ENCODE measurements at regions not wholly inside any gene's neighbourhood (a gene's known extent, or its start where the extent isn't known, plus 50 kb on each side); places are given as distances from the start of the nearest gene placed in this dataset.
A peak's percentile ranks its signal among the peaks of the same experiment; 100 is the strongest.
"Not testable (repeated sequence)": the region's sequence is repeated elsewhere in the genome, so short reads cannot be mapped to it uniquely, and the experiment has no call there.

- DNase-seq (ENCODE audit: low read depth) (no peak), FAIRE-seq (peak; percentile 7)
- Histone ChIP-seq H3K4me3 (ENCODE audit: low read depth, low read length) (no peak overlapping the region), H3K36me3 (ENCODE audit: control insufficient read depth, insufficient read depth, low read length) (no peaks in the 10 kb centered on the region), H3K27me3 (ENCODE audit: control insufficient read depth, insufficient read depth, low read length) (no peaks in the 10 kb centered on the region)
- no peak for TF ChIP-seq CTCF (IDR thresholded peaks at IDR 0.05; ENCODE audit: insufficient read depth, low read length, severe bottlenecking)
These were observed 58.3 kb upstream of the MOCS2 start for GRCh38 chr5:53167836-53168235.

- H3K4me3 ChIP-seq (ENCODE audit: low read depth, low read length) = no peak overlapping the region
- H3K27me3 ChIP-seq (ENCODE audit: control insufficient read depth, insufficient read depth, low read length) = no peaks in the 10 kb centered on the region
- no peak for TF ChIP-seq CTCF (IDR thresholded peaks at IDR 0.05; ENCODE audit: insufficient read depth, low read length, severe bottlenecking)
- H3K36me3 ChIP-seq (ENCODE audit: control insufficient read depth, insufficient read depth, low read length) = no peaks in the 10 kb centered on the region
- no peak for FAIRE-seq
- DNase-seq (ENCODE audit: low read depth) = no peak
These were observed 60.4 kb upstream of the MOCS2 start for GRCh38 chr5:53169933-53170332.

- peak; percentile 53 for TF ChIP-seq CTCF (IDR thresholded peaks at IDR 0.05; ENCODE audit: insufficient read depth, low read length, severe bottlenecking)
- Histone ChIP-seq H3K36me3 (ENCODE audit: control insufficient read depth, insufficient read depth, low read length) (no peaks in the 10 kb centered on the region), H3K27me3 (ENCODE audit: control insufficient read depth, insufficient read depth, low read length) (no peaks in the 10 kb centered on the region), H3K4me3 (ENCODE audit: low read depth, low read length) (no peak overlapping the region)
- no peak for FAIRE-seq
- DNase-seq (ENCODE audit: low read depth) = peak; percentile 61
These were observed 61.3 kb upstream of the MOCS2 start for GRCh38 chr5:53170746-53171349.

GRCh38 chr5:53172073-53172472 lies 62.5 kb upstream of the MOCS2 start:
- H3K27me3 ChIP-seq (ENCODE audit: control insufficient read depth, insufficient read depth, low read length); H3K36me3 ChIP-seq (ENCODE audit: control insufficient read depth, insufficient read depth, low read length); H3K4me3 ChIP-seq (ENCODE audit: low read depth, low read length); FAIRE-seq; DNase-seq (ENCODE audit: low read depth): not testable (repeated sequence)

- Histone ChIP-seq H3K4me3 (ENCODE audit: low read depth, low read length) (no peak overlapping the region), H3K27me3 (ENCODE audit: control insufficient read depth, insufficient read depth, low read length) (no peaks in the 10 kb centered on the region), H3K36me3 (ENCODE audit: control insufficient read depth, insufficient read depth, low read length) (no peaks in the 10 kb centered on the region)
- FAIRE-seq (no peak), DNase-seq (ENCODE audit: low read depth) (no peak)
- no peak for TF ChIP-seq CTCF (IDR thresholded peaks at IDR 0.05; ENCODE audit: insufficient read depth, low read length, severe bottlenecking)
These were observed 63.1 kb upstream of the MOCS2 start for GRCh38 chr5:53172630-53173029.

GRCh38 chr5:53173083-53173482 lies 63.5 kb upstream of the MOCS2 start:
- DNase-seq (ENCODE audit: low read depth) = peak; percentile 96
- TF ChIP-seq CTCF (IDR thresholded peaks at IDR 0.05; ENCODE audit: insufficient read depth, low read length, severe bottlenecking) = no peak
- peak; percentile 93 for FAIRE-seq
- Histone ChIP-seq H3K4me3 (ENCODE audit: low read depth, low read length) (no peak overlapping the region), H3K27me3 (ENCODE audit: control insufficient read depth, insufficient read depth, low read length) (no peaks in the 10 kb centered on the region), H3K36me3 (ENCODE audit: control insufficient read depth, insufficient read depth, low read length) (no peaks in the 10 kb centered on the region)
